ENCODE measurements at regions not wholly inside any gene's neighbourhood (a gene's known extent, or its start where the extent isn't known, plus 50 kb on each side); places are given as distances from the start of the nearest gene placed in this dataset.

GRCh38 chr15:70147778-70148177 lies 50.1 kb upstream of the TLE3 start:
- Mint-ChIP-seq H3K36me3 (no peaks in the 10 kb centered on the region), H3K4me3 (no peak overlapping the region), H3K27ac (no peak overlapping the region), H3K4me1 (peaks cover 23% of the 10 kb centered on the region in 2 donors), H3K9me3 (no peaks in the 10 kb centered on the region), H3K27me3 (ENCODE audit: low read depth in 2 of 2) (peaks cover 56 to 96% of the 10 kb centered on the region in 2 donors)
- Histone ChIP-seq H3K27me3 (ENCODE audit: control insufficient read depth, insufficient read depth, low read length) (peaks cover 6% of the 10 kb centered on the region), H3K27ac (ENCODE audit: low read length) (no peak overlapping the region), H3K36me3 (ENCODE audit: control insufficient read depth, insufficient read depth, low read length) (no peaks in the 10 kb centered on the region), H3K9me3 (ENCODE audit: control insufficient read depth, insufficient read depth, low read length) (no peaks in the 10 kb centered on the region), H3K4me1 (ENCODE audit: control insufficient read depth, insufficient read depth, low read length) (peaks cover 20% of the 10 kb centered on the region), H3K4me3 (ENCODE audit: low read length) (no peak overlapping the region)
- DNase-seq (no peak), ATAC-seq (no peak)
- intact Hi-C loops (cut with micrococcal nuclease), result loop anchor here (10.0 kb wide), 1 partner anchor 337 kb away; no protein-coding TSS in a partner anchor
- TF ChIP-seq CTCF (IDR thresholded peaks at IDR 0.05), result no peak
- WGBS (ENCODE audit: insufficient coverage), result 68% methylated on average over 1 of the region's 4 CpGs
